C4-2B (cell line): ENCODE measurements at regions not wholly inside any gene's neighbourhood (a gene's known extent, or its start where the extent isn't known, plus 50 kb on each side); places are given as distances from the start of the nearest gene placed in this dataset.

ENCODE experiments used
- ZFX ChIP-seq: fragments of 450-650 bp; IDR thresholded peaks from 2 replicates; pipeline ENCODE4 v1.6.1; 2017
- TF ChIP-seq, protein P1 (sequence below): fragments of 450-650 bp; conservative IDR thresholded peaks from 2 replicates; pipeline ENCODE4 v1.5.1; 2017; ENCODE audit warnings: mild to moderate bottlenecking

- TF ChIP-seq, protein P1, sequence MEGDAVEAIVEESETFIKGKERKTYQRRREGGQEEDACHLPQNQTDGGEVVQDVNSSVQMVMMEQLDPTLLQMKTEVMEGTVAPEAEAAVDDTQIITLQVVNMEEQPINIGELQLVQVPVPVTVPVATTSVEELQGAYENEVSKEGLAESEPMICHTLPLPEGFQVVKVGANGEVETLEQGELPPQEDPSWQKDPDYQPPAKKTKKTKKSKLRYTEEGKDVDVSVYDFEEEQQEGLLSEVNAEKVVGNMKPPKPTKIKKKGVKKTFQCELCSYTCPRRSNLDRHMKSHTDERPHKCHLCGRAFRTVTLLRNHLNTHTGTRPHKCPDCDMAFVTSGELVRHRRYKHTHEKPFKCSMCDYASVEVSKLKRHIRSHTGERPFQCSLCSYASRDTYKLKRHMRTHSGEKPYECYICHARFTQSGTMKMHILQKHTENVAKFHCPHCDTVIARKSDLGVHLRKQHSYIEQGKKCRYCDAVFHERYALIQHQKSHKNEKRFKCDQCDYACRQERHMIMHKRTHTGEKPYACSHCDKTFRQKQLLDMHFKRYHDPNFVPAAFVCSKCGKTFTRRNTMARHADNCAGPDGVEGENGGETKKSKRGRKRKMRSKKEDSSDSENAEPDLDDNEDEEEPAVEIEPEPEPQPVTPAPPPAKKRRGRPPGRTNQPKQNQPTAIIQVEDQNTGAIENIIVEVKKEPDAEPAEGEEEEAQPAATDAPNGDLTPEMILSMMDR = no peak
- no peak for TF ChIP-seq ZFX
Observed at GRCh38 chr7:1361016-1361755, 98.1 kb downstream of the MICALL2 start.
